GM12878 (cell line): ENCODE measurements at regions not wholly inside any gene's neighbourhood (a gene's known extent, or its start where the extent isn't known, plus 50 kb on each side); places are given as distances from the start of the nearest gene placed in this dataset.

Experiments used
- HDAC2 ChIP-seq: fragments of 200-600 bp; sonication (generic); IDR thresholded peaks from 2 replicates; pipeline ENCODE4 v1.6.1; 2017
- JUNB ChIP-seq: IDR thresholded peaks from 2 replicates; pipeline ENCODE4 v1.6.1; 2016; ENCODE audit warnings: antibody characterized with exemption, mild to moderate bottlenecking
- NR2C2 ChIP-seq: IDR thresholded peaks from 2 replicates; pipeline ENCODE4 v1.6.1; 2011; ENCODE audit warnings: borderline replicate concordance, low read depth; ENCODE audit not compliant: control insufficient read depth, insufficient read length
- RCOR1 ChIP-seq: conservative IDR thresholded peaks from 2 replicates; pipeline ENCODE4 v1.6.1; 2012; ENCODE audit warnings: low read depth, low read length, improper control_type of control experiment
- SUZ12 ChIP-seq: fragments of 200-600 bp; sonication (generic); IDR thresholded peaks from one replicate; pipeline ENCODE4 v1.6.1; 2018; ENCODE audit warnings: antibody characterized with exemption, mild to moderate bottlenecking; ENCODE audit not compliant: unreplicated experiment
- ZZZ3 ChIP-seq: IDR thresholded peaks from 2 replicates; pipeline ENCODE4 v1.6.1; 2011; ENCODE audit warnings: low read depth; ENCODE audit not compliant: control insufficient read depth, insufficient read length
- TF ChIP-seq, protein P1 (sequence below), 3 experiments: IDR thresholded peaks in 2 of 3; conservative IDR thresholded peaks in 1 of 3; 2 replicates each; pipeline ENCODE4 v1.5.1; 2011; ENCODE audit warnings: low read depth in 3 of 3, low read length in 3 of 3, mild to moderate bottlenecking in 3 of 3, control low read depth in 2 of 3, moderate library complexity in 2 of 3, inconsistent platforms in 1 of 3, mixed read lengths in 1 of 3; ENCODE audit not compliant: control insufficient read depth in 2 of 3, insufficient read depth in 1 of 3; ENCODE audit errors: extremely low read depth in 1 of 3

DNA sequence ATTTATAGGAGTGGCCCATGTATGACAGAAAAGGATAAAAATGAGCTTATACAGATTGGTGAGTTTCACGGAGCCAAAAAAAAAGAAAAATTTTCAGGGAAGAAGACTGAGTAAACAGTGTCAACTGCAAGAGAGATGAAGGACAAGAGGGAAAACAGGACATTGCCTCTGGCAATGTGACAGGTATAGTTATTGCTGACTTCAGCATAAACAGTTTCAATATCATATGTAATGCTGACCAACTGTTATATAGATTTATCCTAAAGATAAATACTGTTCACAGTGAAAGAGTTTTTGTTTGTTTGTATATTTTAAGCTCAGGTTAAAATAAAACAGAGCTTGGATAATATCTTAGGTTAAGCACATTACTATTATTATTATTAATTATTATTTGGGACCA, 98.0 kb upstream of the FSIP2 start:
- TF ChIP-seq RCOR1 = no peak
- no peak for TF ChIP-seq ZZZ3
- TF ChIP-seq, protein P1, sequence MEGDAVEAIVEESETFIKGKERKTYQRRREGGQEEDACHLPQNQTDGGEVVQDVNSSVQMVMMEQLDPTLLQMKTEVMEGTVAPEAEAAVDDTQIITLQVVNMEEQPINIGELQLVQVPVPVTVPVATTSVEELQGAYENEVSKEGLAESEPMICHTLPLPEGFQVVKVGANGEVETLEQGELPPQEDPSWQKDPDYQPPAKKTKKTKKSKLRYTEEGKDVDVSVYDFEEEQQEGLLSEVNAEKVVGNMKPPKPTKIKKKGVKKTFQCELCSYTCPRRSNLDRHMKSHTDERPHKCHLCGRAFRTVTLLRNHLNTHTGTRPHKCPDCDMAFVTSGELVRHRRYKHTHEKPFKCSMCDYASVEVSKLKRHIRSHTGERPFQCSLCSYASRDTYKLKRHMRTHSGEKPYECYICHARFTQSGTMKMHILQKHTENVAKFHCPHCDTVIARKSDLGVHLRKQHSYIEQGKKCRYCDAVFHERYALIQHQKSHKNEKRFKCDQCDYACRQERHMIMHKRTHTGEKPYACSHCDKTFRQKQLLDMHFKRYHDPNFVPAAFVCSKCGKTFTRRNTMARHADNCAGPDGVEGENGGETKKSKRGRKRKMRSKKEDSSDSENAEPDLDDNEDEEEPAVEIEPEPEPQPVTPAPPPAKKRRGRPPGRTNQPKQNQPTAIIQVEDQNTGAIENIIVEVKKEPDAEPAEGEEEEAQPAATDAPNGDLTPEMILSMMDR (IDR thresholded peaks at IDR 0.05 in 2 of 3, conservative IDR thresholded peaks at IDR 0.05 in 1 of 3; ENCODE audit: control insufficient read depth in 2 of 3, extremely low read depth in 1 of 3, insufficient read depth in 1 of 3, low read depth in 3 of 3, low read length in 3 of 3) = no peak
- no peak for TF ChIP-seq JUNB
- TF ChIP-seq HDAC2 = no peak
- TF ChIP-seq NR2C2 = no peak
- no peak for TF ChIP-seq SUZ12
